NOMO-1 treated with dmso at 0.1 percent for 144 hours (cell line): ENCODE measurements at regions not wholly inside any gene's neighbourhood (a gene's known extent, or its start where the extent isn't known, plus 50 kb on each side); places are given as distances from the start of the nearest gene placed in this dataset.

ENCODE experiments used
- DNase-seq: peaks from one replicate; lab custom pipeline; 2025; ENCODE audit not compliant: unreplicated experiment; lab: John Stamatoyannopoulos, UW

DNA sequence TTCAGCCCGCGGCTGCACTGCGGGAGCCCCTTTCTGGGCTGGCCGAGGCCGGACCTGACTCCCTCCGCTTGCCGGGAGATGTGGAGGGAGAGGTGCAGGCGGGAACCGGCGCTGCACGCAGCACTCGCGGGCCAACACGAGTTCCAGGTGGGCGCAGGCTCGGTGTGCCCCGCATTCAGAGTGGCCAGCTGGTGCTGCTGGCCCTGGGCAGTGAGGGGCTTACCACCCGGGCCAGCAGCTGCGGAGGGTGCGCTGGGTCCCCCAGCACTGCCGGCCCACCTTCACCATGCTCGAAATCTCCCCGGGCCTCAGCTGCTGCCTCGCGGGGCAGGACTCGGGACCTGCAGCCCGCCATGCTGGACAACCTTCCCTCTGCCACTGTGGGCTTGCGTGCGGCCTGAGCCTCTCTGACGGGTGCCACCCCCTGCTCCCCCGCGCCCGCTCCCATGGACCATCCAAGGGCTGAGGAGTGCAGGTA lies 733.5 kb upstream of the CCDC54 start:
- DNase-seq, result no peak

GRCh38 chr3:106673926-106674569 lies 703.2 kb upstream of the CCDC54 start:
- no peak for DNase-seq

- no peak for DNase-seq
Measured at GRCh38 chr3:106675451-106675850, 701.8 kb upstream of the CCDC54 start.

DNA sequence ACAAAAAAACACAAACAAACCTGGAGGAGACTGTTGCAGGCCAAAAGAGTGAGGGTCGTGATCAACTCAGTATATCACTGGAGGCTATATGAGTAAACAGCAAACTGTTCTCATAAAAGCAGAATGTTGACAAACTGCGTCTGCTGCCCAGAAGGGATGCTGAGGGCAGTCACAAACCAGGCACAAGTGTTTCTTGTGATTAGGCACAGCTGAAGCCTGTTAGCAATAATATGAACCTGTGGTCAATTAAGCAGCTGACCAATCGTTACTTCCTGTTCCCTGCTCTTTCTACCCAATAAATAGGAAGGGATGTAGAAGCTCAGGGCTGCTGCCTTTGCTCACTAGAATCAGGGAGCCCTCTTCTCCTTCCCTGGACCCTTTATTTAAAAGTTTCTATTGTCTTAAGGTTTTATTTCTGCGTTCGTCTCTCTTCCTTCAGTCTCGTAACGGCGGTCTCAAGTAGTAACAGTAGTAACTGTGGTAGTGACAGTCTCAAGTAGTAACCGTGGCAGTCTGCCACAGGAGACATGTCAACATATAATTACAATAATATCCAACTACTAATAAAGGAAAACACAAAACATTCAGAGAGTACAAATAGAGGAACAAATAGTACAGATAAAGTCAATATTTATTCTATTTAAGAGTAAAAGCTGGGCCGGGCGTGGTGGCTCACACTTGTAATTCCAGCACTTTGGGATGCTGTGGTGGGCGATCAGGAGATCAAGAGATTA lies 698.4 kb upstream of the CCDC54 start:
- DNase-seq, result no peak

DNA sequence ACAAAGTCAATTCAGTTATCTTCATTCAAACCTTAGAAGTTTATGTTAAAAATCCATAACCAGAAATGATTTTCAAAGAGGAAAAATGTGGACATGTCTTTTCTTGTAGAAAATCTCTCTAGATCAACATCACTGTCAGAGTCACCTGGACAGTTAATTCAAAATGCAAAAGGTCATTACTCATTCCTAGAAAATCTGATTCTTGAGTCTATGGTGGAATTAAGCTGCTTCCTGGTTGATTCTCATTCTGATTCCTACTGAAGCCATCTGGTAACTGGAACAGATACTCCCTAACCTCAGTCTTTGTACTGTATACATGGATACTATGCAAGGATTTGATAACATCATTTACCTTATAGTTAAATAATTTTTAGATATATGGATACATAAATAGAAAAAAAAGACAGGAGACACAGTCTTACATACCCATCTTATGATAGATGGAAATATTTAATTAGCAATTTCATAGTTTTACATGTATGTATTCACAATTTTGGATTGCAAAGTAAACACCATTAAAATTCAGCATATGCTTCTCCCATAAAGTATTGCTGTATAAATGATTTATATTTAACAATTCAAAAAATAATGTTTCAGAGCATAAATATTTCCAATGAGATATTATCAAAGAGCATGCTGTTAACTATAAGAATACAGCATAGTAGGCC lies 693.2 kb upstream of the CCDC54 start:
- no peak for DNase-seq

DNA sequence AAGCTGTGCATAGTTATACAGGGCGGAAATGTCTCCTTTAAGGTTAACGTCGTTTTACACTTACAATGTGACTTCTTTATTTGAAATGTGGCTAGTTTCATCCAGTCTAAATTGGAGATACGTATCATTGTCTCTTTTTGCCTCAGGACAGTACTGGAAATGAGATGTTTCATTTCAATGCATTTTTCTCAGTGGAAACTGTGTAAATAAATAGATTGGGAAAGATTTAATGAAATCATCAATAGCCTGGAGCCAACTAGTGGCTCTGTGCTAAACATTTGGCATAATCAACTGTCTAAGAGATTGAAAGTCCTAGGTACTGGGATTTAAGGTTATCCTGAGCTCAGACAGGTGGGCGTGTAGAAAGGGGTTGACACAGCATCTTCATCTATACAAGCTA lies 691.5 kb upstream of the CCDC54 start:
- no peak for DNase-seq

GRCh38 chr3:106687905-106688304 lies 689.3 kb upstream of the CCDC54 start:
- no peak for DNase-seq

GRCh38 chr3:106688464-106688863 lies 688.8 kb upstream of the CCDC54 start:
- no peak for DNase-seq

DNA sequence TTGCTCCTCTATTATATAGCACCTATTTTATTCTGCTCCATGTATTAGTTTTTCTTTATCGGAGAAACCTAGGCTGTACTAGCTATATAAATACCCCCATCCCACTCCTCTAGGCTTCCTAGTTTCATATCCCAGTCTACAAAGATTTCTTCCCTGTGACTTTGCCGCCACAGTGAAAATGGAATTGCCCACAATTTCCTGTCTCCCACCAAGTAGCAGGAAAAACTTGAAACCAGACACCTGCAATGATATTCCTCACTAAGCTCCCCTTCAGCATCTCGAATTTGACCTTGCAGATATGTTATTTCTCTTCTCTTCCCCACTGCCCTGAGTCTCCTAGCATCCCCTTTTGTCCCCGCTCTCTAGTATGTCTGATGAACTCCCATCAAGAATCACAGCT lies 685.8 kb upstream of the CCDC54 start:
- DNase-seq, result no peak

DNA sequence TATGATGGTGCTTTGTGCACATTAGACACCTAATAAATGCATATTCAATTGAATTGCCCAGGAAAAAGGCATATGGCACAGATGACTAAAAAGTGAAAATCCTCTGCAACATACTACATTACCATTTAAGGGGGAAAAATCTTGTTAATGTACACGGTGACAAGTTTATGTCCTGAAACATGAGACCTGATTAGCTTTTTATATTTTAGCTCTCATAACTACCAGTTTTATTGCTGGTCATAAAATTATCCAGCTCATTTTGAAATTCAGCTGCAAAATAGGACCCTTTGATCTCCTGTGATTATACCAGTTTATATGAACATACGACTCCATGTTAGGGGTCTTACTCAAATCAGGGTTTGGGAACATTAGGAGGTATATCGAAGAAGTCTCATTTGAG lies 684.6 kb upstream of the CCDC54 start:
- no peak for DNase-seq

DNA sequence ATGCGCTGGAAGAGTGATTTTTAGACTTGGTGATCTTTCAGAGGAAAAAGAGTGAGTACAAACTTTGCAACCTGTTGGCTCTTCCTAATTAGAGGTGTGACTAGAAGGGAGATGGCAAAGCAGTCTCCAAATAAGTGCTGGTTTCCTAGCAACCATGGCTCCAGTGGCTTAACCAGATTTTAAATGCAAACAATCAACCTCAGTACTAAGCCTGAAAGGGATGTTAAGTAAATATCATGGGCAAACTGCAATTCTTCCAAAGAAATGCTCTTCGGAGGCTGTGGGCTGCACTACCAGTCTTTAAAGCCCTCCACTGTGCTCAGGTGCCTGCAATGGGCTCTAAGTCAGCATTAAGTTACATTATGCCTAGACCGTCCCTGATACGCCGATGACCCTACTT lies 678.1 kb upstream of the CCDC54 start:
- no peak for DNase-seq

- DNase-seq, result no peak
Measured at GRCh38 chr3:106700981-106701380, 676.3 kb upstream of the CCDC54 start.

GRCh38 chr3:106703524-106703923 lies 673.7 kb upstream of the CCDC54 start:
- no peak for DNase-seq

- no peak for DNase-seq
Measured at GRCh38 chr3:106707347-106707746, 669.9 kb upstream of the CCDC54 start.

- DNase-seq, result no peak
Measured at GRCh38 chr3:106710596-106710995, 666.6 kb upstream of the CCDC54 start.

- DNase-seq, result no peak
Measured at GRCh38 chr3:106711650-106712049, 665.6 kb upstream of the CCDC54 start.

DNA sequence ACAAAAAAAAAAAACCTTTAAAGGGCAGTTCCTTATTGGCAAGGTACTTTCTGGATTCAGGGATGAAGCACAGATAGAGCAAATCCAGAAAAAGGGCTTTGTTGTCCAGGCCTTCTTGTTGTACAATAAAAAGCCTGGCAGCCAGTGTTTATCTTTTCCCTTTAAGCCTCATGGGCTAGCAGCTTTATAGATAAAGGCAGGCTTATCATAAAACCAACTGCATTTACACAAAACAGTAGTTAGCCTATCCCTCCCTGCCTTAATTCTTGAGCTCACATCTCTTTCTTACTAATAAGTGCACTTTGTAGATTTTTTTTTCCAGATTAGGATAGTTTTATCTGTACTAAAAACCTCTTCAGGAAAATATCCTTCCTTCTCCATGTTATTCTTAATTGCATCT lies 662.8 kb upstream of the CCDC54 start:
- DNase-seq, result no peak

DNA sequence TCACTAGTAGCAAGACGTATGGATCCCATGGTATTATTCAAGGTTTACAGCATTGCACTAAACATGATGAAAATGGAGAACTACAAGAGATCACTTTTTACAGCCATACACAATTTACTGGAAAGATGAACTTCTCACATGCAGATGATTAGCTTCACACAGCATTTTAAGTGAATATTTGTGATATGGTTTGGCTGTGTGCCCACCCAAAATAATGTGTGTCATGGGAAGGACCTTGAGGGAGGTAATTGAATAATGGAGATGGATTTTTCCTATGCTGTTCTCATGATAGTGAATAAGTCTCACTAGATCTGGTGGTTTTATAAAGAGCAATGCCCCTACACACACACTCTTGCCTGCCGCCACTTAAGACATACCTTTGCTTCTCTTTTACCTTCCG lies 662.0 kb upstream of the CCDC54 start:
- no peak for DNase-seq

GRCh38 chr3:106717178-106717780 lies 660.0 kb upstream of the CCDC54 start:
- no peak for DNase-seq

DNA sequence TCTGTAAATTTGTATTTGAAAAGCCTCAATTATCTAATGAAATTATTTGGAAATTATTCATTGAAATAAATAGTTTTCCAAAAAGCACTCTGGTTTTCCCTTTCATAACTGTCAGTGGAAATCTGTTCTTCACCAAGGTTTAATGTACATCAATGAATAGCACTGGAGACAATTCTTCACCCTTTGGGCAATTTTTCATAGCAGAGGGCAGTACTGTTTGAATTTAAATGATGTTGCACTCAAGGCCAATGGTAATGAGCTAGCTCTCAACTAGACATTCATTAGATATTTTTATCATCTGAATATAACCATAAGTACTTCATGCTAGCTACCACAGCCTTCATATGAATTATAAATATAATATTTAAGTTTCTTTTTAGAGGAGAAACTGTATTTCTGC lies 658.2 kb upstream of the CCDC54 start:
- DNase-seq, result no peak

DNA sequence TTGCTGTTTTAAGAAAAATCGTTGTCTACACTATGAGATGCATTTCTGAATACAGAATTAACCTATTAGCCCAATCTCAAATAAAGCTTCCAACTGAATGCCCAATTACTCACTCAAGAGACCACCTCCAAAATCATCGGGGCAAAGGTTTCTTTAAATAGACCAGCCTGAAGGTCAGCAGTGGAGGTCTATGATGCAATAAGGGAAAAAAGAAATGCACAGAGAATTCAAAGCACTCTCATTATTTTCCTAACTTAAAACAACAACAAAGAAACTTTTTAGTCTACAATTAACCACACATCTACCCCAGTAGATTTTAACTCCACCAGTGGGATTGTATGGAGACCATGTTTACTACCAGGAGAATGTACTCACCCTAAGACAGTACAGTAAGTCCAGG lies 657.7 kb upstream of the CCDC54 start:
- no peak for DNase-seq

DNA sequence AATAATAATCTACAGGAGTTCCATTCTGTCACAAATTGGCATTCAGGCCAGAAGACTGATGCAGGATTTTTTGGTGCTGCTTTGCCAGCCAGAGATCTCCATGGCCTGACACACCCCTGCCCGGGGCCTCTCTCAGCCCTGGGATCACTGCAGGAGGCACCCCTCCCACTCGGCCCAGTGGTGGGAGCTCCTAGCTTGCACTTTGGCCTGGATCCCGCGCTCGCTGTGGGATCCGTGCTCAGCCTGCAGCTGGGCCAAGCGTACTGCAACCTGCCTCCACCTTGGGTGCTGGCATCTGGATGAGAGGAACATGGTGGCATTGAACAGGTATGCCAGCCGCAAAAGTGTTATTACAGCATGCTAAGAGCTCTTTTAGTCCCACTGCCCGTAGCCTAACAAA lies 656.7 kb upstream of the CCDC54 start:
- DNase-seq, result no peak
